ENCODE measurements at regions not wholly inside any gene's neighbourhood (a gene's known extent, or its start where the extent isn't known, plus 50 kb on each side); places are given as distances from the start of the nearest gene placed in this dataset.

DNA sequence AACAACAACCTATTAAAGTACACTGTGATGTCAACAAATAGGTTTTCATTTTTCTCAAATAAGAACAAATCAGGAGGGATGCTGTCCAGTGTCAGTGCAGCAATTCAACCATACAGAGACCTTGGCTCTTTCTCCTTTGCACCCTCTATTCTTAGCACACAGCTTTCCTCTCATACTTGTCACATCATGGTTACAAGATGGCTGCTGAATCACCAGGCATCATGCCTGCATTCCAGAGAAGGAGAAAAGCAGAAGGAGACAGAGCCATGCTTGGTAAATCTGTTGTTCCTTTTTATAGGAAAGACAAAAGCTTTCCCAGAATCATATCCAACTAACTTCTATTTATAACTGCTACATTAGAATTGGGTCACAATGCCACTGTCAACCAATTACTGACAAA lies 124.7 kb upstream of the VLDLR start (continued):
- TF ChIP-seq, protein P1, sequence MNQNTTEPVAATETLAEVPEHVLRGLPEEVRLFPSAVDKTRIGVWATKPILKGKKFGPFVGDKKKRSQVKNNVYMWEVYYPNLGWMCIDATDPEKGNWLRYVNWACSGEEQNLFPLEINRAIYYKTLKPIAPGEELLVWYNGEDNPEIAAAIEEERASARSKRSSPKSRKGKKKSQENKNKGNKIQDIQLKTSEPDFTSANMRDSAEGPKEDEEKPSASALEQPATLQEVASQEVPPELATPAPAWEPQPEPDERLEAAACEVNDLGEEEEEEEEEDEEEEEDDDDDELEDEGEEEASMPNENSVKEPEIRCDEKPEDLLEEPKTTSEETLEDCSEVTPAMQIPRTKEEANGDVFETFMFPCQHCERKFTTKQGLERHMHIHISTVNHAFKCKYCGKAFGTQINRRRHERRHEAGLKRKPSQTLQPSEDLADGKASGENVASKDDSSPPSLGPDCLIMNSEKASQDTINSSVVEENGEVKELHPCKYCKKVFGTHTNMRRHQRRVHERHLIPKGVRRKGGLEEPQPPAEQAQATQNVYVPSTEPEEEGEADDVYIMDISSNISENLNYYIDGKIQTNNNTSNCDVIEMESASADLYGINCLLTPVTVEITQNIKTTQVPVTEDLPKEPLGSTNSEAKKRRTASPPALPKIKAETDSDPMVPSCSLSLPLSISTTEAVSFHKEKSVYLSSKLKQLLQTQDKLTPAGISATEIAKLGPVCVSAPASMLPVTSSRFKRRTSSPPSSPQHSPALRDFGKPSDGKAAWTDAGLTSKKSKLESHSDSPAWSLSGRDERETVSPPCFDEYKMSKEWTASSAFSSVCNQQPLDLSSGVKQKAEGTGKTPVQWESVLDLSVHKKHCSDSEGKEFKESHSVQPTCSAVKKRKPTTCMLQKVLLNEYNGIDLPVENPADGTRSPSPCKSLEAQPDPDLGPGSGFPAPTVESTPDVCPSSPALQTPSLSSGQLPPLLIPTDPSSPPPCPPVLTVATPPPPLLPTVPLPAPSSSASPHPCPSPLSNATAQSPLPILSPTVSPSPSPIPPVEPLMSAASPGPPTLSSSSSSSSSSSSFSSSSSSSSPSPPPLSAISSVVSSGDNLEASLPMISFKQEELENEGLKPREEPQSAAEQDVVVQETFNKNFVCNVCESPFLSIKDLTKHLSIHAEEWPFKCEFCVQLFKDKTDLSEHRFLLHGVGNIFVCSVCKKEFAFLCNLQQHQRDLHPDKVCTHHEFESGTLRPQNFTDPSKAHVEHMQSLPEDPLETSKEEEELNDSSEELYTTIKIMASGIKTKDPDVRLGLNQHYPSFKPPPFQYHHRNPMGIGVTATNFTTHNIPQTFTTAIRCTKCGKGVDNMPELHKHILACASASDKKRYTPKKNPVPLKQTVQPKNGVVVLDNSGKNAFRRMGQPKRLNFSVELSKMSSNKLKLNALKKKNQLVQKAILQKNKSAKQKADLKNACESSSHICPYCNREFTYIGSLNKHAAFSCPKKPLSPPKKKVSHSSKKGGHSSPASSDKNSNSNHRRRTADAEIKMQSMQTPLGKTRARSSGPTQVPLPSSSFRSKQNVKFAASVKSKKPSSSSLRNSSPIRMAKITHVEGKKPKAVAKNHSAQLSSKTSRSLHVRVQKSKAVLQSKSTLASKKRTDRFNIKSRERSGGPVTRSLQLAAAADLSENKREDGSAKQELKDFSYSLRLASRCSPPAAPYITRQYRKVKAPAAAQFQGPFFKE (tag by site-specific recombination; IDR thresholded peaks at IDR 0.05; ENCODE audit: borderline replicate concordance): no peak
- no peak for TF ChIP-seq ZNF701 (tag by site-specific recombination; IDR thresholded peaks at IDR 0.05)
- no peak for TF ChIP-seq ZNF776 (tag by site-specific recombination; IDR thresholded peaks at IDR 0.05; ENCODE audit: borderline replicate concordance)

DNA sequence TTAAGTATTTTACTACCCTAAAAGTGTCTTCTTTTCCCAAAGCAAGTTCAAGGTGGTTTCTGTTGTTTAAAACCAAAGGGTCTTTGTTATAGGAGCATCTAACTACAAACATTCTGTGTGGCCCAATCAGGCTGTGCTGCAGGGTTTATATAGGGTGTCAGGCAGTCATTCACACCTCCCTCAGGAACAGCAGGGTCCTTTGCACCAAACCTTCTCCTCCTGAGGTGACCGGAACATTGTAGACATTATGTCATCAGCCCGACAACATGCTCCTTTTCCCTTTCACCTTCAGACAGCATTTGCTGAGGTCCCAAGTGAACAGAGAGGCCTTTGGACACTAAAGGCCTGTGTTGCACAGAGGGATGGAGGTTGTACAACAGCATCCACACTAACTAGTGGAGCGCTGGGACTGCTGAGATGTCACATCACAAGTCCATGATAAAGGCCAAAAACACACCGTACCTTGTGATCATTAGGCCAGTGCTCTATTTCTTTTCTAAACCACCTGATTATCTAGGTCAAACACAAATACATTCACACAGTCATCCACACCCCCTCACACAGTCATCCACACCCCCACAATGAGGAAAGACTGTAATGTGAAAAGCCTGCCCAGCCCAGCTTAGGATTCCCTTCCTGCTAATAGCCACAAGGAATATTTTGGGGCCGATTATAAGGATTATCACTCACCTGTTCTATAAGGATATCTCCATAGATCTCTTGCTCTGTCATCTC lies 123.8 kb upstream of the VLDLR start:
- ChIA-PET POLR2A (no interaction called here), CTCF (no interaction called here)
- Histone ChIP-seq H3K27ac (ENCODE audit: extremely low read depth, low read depth, low read length) (no peak overlapping the region), H3K36me3 (ENCODE audit: control insufficient read depth in 2 of 2, insufficient read depth in 1 of 2, low read length in 2 of 2) (no peaks in the 10 kb centered on the region), H3K9me3 (ENCODE audit: control insufficient read depth, insufficient read depth, low read depth, low read length) (no peaks in the 10 kb centered on the region), H3K4me1 (ENCODE audit: control insufficient read depth, insufficient read depth, low read length) (no peaks in the 10 kb centered on the region), H3K4me3 (ENCODE audit: low read depth, low read length) (no peak overlapping the region)
- TF ChIP-seq ZNF16 (tag by site-specific recombination; IDR thresholded peaks at IDR 0.05; ENCODE audit: low read depth): no peak
- TF ChIP-seq ZNF658 (tag by site-specific recombination; IDR thresholded peaks at IDR 0.05): no peak
- no peak for TF ChIP-seq ZEB2 (tag by site-specific recombination; IDR thresholded peaks at IDR 0.05)

DNA sequence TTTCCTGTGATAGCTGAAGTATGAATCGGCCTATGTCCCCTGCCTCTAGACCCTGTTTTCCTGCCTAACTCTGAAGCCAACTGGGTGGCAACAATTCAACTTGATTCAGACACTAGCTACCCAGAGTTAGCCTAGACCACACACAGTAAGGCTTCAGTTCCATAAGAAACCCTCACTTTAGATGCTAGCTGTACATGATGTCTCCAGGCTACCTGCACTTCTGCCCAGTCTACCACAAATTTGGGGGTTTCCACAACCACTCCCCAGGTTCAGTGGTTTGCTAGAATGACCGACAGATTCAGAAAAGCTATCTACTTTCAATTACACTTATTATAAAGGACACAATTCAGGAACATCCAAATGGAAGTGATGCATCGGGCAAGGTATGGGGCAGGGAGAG lies 119.4 kb upstream of the VLDLR start:
- ChIA-PET CTCF (interaction anchor here (0.6 to 1.5 kb wide), 2 partner anchors 54 to 402 kb away, joined by 3 read pairs; no protein-coding TSS in a partner anchor), POLR2A (no interaction called here)
- Histone ChIP-seq H3K27ac (ENCODE audit: extremely low read depth, low read depth, low read length) (no peak overlapping the region), H3K9me3 (ENCODE audit: control insufficient read depth, insufficient read depth, low read depth, low read length) (no peaks in the 10 kb centered on the region), H3K4me1 (ENCODE audit: control insufficient read depth, insufficient read depth, low read length) (no peaks in the 10 kb centered on the region), H3K36me3 (ENCODE audit: control insufficient read depth in 2 of 2, insufficient read depth in 1 of 2, low read length in 2 of 2) (no peaks in the 10 kb centered on the region), H3K4me3 (ENCODE audit: low read depth, low read length) (no peak overlapping the region)
- TF ChIP-seq, protein P2, sequence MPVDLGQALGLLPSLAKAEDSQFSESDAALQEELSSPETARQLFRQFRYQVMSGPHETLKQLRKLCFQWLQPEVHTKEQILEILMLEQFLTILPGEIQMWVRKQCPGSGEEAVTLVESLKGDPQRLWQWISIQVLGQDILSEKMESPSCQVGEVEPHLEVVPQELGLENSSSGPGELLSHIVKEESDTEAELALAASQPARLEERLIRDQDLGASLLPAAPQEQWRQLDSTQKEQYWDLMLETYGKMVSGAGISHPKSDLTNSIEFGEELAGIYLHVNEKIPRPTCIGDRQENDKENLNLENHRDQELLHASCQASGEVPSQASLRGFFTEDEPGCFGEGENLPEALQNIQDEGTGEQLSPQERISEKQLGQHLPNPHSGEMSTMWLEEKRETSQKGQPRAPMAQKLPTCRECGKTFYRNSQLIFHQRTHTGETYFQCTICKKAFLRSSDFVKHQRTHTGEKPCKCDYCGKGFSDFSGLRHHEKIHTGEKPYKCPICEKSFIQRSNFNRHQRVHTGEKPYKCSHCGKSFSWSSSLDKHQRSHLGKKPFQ (tag by site-specific recombination; IDR thresholded peaks at IDR 0.05): no peak
- TF ChIP-seq, protein P3, sequence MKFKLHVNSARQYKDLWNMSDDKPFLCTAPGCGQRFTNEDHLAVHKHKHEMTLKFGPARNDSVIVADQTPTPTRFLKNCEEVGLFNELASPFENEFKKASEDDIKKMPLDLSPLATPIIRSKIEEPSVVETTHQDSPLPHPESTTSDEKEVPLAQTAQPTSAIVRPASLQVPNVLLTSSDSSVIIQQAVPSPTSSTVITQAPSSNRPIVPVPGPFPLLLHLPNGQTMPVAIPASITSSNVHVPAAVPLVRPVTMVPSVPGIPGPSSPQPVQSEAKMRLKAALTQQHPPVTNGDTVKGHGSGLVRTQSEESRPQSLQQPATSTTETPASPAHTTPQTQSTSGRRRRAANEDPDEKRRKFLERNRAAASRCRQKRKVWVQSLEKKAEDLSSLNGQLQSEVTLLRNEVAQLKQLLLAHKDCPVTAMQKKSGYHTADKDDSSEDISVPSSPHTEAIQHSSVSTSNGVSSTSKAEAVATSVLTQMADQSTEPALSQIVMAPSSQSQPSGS (tag by site-specific recombination; IDR thresholded peaks at IDR 0.05; ENCODE audit: low read depth): no peak
- TF ChIP-seq SP3 (tag by site-specific recombination; IDR thresholded peaks at IDR 0.05) (no peak), ZNF777 (tag by site-specific recombination; IDR thresholded peaks at IDR 0.05; ENCODE audit: borderline replicate concordance) (no peak), ZNF707 (tag by site-specific recombination; IDR thresholded peaks at IDR 0.05) (no peak), ZBTB21 (tag by site-specific recombination; IDR thresholded peaks at IDR 0.05) (no peak)
- TF ChIP-seq, protein P4, sequence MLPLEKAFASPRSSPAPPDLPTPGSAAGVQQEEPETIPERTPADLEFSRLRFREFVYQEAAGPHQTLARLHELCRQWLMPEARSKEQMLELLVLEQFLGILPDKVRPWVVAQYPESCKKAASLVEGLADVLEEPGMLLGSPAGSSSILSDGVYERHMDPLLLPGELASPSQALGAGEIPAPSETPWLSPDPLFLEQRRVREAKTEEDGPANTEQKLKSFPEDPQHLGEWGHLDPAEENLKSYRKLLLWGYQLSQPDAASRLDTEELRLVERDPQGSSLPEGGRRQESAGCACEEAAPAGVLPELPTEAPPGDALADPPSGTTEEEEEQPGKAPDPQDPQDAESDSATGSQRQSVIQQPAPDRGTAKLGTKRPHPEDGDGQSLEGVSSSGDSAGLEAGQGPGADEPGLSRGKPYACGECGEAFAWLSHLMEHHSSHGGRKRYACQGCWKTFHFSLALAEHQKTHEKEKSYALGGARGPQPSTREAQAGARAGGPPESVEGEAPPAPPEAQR (tag by site-specific recombination; IDR thresholded peaks at IDR 0.05): no peak
- TF ChIP-seq, protein P5, sequence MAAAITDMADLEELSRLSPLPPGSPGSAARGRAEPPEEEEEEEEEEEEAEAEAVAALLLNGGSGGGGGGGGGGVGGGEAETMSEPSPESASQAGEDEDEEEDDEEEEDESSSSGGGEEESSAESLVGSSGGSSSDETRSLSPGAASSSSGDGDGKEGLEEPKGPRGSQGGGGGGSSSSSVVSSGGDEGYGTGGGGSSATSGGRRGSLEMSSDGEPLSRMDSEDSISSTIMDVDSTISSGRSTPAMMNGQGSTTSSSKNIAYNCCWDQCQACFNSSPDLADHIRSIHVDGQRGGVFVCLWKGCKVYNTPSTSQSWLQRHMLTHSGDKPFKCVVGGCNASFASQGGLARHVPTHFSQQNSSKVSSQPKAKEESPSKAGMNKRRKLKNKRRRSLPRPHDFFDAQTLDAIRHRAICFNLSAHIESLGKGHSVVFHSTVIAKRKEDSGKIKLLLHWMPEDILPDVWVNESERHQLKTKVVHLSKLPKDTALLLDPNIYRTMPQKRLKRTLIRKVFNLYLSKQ (tag by site-specific recombination; IDR thresholded peaks at IDR 0.05; ENCODE audit: borderline replicate concordance): no peak
- TF ChIP-seq, protein P6, sequence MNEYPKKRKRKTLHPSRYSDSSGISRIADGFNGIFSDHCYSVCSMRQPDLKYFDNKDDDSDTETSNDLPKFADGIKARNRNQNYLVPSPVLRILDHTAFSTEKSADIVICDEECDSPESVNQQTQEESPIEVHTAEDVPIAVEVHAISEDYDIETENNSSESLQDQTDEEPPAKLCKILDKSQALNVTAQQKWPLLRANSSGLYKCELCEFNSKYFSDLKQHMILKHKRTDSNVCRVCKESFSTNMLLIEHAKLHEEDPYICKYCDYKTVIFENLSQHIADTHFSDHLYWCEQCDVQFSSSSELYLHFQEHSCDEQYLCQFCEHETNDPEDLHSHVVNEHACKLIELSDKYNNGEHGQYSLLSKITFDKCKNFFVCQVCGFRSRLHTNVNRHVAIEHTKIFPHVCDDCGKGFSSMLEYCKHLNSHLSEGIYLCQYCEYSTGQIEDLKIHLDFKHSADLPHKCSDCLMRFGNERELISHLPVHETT (tag by site-specific recombination; IDR thresholded peaks at IDR 0.05): no peak
- TF ChIP-seq, protein P7, sequence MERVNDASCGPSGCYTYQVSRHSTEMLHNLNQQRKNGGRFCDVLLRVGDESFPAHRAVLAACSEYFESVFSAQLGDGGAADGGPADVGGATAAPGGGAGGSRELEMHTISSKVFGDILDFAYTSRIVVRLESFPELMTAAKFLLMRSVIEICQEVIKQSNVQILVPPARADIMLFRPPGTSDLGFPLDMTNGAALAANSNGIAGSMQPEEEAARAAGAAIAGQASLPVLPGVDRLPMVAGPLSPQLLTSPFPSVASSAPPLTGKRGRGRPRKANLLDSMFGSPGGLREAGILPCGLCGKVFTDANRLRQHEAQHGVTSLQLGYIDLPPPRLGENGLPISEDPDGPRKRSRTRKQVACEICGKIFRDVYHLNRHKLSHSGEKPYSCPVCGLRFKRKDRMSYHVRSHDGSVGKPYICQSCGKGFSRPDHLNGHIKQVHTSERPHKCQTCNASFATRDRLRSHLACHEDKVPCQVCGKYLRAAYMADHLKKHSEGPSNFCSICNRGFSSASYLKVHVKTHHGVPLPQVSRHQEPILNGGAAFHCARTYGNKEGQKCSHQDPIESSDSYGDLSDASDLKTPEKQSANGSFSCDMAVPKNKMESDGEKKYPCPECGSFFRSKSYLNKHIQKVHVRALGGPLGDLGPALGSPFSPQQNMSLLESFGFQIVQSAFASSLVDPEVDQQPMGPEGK (tag by site-specific recombination; IDR thresholded peaks at IDR 0.05): no peak
